Stromal cell of bone marrow (primary cell): ENCODE measurements at regions not wholly inside any gene's neighbourhood (a gene's known extent, or its start where the extent isn't known, plus 50 kb on each side); places are given as distances from the start of the nearest gene placed in this dataset.
A peak's percentile ranks its signal among the peaks of the same experiment; 100 is the strongest.

Experiments
- DNase-seq: peaks from one replicate; pipeline ENCODE4 v3.0.0-alpha.2; 2012; ENCODE audit warnings: low read depth

DNA sequence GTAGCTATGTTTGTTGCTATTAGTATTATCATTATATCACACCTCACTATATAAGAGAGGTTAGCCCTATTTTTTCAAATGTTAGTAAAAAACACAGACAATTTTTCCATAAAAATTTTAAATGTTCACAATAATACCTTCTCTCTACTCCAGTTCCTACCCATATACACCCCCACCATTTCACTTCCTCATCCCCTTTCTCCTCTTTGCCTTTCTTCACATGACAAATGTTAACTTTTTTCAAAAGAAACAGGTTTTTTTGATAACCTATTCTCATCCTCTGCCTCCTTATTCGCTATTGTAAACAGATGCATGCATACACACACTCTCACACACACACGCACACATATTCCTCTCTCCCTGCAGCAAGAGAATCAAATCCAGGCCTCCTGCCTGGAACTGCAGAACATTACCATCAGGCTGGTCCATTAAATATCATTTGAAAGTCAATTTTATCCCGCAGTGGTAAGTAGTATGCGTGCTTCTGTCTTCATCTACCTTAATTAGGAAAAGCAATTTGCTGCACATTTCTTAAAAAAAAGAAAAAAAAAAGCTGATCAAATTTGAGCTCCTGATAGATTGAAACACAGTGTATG is 55.5 kb downstream of the MID1IP1 start:
- DNase-seq, result no peak

DNA sequence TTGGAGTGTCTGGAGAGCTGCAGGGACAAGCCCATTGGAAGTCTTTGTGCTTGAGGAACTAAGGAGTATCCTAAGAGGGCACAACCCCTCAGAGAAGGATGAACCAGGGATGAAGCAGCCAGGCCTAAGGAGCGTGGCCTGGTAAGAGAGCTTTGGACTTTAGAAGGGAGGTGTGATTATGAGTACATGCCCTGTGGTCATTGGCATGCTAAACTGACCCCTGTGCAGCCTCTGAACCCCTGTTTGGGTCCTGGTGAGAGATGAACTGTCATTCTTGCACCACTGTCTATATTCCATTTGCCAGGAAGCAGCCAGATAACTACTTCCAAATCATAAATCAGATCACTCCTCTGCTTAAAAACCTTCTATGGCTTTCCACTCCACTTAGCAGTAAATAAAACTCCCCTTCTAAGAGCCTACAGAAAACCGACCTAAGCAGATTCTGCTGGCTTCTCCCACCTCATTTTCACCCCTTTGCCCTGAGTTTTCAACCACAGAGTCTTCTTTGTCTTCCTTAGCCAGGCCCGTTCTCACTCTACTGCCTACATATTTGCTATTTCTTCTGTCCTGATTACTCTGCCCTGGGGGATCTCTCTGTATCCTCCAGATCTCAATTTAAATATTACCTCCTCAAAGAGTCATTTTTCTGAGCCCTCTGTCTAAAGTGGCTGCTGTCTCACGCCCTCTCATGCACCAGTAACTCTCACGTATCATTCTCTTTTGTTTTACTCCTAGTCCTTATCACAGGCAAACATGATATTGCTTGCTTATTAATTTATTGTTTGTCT is 56.7 kb downstream of the MID1IP1 start:
- no peak for DNase-seq

DNA sequence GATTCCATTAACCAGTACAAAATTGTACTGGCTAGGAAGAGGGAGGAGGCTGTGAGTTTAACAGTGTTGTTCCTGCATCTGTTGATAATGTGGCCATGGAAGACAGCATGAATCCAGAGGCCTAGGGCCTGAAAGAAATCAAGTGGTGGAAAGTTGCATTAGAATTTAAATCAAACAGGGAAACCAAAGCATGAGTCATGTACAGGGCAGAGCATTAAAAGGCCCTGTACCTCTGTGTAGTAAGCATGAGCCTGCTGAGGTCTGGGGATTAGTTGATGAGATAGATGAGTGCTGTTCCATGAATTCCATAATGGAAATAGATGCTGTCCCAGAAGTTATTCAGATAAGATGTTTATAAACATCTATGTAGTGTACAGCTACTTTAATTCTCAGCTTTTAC is 58.3 kb downstream of the MID1IP1 start:
- peak; percentile 16 for DNase-seq

DNA sequence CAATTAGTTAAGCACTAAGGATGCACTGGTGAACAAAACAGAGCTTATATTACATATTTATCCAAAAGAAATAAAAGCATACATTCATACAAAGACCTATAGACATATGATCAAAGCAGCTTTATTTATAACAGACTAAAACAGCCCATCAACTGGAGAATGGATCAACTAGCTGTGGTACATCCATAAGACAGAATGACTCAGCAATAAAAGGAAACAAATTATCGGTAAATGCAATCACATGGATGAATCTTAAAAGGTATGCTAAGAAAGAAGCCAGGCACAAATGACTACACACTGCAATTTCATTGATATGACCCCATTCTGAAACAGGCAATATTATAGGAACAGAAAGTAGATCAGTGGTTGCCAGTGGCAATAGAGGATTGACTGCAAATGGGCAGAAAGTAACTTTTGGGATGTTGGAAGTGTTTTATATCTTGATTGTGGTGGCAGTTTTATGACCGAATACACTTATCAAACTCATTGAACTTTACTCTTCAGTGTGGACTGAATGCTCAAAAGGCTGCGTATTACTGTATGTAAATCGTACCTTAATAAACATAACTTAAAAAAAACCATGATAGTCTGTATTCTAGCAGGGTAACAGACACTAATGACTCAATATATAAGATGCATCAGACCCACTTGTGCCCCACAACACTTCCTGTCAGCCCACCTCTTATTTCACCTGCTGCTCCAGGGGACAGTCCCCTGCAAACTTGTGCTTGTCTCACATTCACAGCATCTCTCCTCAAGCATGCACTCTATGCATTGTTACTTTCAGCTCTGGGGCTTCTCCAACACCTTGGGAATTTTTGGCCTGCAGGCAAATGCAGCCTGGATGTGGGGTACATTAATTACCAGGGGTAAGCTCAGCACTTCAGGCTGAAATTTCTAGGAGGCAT is 59.1 kb downstream of the MID1IP1 start:
- DNase-seq, result no peak

DNA sequence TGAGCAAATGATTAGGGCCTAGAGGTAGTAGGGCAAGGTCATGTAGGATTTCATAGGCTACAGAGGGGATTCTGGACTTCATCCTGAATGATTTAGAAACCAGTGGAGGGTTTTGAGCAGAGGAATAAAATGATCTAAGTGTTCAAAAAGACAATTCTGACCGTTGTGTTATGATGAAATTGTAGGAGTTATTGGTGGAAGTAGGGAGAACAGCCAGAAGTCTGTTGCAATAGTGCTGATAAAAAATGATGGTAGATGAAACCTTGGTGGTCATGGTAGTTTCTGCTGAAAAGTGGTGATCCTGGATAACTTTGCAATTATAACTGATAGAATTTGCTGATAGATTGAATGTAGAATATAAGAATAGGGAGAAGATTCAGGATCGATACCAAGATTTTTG is 60.2 kb downstream of the MID1IP1 start:
- DNase-seq, result peak; percentile 6

DNA sequence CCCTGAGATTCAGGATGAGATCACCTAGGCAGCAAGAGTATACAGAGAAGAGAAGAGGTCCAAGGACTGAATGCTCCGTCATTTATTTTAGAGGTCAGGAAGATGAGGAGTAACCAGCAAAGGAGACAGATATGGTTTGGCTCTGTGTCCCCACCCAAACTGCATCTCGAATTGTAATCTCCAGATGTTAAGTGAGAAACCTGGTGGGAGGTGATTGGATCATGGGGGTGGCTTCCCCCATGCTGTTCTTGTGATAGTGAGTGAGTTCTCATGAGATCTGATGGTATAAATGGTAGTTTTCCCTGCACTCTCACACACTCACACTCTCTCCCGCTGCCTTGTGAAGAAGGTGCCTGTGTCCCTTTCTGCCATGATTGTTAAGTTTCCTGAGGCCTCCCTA is 60.8 kb downstream of the MID1IP1 start:
- no peak for DNase-seq

DNA sequence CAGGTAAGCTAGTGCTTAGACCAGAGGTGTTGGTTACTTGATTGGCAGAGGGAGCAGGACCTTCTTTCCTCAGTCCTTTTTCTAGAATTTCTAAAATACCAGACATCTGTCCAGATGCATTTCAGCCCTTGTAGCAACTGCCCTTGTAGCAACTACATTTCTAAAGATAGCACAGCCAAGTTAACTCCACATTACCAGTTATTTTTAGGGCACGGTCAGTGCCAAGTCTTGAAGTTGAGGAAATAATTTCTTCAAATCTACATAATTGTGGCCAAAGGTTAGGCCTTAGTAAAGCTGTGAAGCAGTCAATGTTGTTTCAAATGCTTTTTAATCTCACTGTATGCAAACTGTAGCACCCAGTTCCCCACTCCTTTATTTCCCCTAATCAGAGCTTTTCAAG is 62.9 kb downstream of the MID1IP1 start:
- DNase-seq, result peak; percentile 18

DNA sequence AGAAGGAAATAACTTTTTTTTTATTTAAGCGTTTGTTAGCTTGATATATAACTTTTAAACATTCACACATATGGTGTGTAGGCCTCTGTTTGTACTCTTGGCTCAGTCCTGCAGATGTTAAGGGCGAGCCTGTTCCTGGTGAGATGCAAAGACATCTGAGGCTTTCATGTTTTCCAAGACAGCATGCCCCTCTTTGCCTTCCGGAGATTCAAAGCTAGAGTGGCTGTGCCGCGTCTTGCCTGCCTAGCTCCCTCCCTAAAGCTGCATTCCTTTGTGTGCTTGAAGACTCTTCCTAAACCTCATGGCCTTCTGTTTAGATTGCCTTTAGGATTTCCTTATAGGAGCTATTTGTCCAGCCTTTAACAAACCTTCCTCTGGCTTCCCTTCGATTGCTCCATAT is 67.1 kb downstream of the MID1IP1 start:
- no peak for DNase-seq

DNA sequence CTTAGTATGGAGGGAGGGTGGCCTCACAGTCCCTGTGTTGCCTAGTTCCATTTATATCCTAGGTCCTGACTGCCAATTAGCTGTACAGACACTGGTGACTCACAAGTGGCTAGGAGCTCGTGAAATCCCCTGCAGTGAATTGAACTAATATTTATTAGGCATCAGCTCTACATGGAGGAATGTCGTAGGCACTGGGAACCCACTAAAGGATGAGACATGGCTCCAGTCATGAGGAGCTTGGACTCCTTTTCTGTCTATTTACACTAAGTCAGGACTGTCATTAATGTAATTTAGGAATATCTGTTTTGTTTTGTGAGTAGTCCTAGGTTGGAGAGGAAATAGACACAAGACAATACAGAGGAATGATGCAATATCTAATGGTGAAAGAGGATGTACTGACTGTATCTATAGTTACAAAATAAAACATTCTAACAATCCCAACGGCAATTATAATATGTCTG is 67.7 kb downstream of the MID1IP1 start:
- DNase-seq, result no peak

DNA sequence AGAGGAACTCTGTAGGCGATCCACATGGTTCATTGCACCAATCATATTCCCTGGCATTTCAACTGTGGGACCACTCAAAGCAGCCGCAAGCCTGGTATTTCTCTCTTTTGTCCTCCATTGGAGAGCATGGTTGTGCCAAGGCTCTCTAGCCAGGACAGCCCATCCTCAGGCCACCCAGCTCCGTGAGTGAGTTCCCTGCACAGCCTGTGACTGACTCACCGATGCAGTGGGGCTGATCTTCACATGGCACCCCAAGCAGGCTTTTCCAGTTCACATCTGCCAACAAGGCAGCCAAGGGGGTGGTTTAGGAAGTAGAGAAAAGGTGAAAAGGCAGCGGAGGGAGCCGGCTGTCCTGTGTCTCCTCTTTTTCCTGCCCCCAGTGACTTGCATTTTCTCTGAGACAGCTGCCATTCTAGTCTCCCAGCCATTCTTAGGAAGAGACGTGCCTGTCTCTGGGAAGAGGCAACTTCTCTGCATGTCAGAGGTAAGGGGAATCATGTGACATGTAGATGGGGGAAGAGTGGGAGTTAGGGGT is 69.2 kb downstream of the MID1IP1 start:
- DNase-seq, result no peak

DNA sequence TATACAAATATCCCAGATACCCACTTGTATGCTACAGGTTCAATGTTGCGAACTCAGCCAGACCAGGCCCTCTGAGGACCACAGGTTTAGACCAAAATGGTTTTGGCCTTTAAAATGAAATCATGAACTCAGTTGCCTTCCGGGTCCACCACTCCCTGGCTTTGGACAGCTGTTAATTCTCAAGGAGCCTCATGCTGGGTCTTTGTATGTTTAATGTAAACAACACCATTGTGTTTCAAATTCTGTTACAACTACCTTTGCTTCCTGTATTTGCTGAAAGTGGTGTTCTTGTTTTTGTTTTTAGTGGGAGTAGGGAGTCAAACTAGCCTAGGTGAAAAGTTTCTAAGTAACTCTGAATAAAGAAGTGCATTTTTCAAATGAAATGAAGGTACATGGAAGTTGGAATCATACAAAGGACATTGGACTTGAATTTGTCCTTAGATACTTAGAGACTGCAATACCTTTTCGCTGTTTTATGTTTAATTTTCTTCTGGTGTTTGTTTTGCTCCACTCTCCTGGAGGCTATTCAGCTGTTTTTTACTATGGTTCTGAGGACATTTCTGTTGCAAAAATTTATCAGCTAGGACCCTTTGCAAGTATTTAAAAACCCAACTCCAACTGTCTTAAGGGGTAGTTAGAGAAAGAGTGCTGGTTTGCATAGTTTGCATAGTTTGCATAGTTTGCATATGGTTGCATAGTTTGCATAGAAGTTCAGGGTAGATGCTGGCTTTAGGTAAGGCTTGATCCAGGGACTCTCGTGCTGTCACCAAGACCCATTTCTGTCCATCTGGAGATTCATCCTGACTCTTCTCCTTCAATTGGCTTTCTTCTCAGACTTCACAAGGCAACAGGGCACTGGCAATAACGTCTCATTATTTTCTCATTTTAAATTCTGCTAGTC is 70.1 kb downstream of the MID1IP1 start:
- DNase-seq, result no peak

DNA sequence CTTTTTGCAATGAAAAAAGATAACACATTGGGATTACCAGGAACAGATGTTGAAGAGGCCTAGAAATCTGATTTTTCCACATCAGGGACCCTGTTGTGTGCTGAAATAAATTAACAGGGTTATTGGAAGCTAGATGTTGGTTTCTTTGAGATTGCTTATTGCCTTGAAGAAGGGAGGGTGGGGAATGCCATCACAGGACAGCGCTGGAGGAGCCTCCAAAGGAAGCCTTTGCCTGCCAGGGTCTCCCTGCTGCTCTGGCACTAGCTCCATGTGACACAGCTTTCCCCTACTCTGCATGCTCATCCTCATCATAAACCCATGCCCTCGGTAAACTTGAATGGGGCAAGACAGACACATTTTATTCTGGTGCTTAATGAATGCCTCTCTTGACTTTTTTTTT is 76.1 kb downstream of the MID1IP1 start:
- DNase-seq, result no peak

DNA sequence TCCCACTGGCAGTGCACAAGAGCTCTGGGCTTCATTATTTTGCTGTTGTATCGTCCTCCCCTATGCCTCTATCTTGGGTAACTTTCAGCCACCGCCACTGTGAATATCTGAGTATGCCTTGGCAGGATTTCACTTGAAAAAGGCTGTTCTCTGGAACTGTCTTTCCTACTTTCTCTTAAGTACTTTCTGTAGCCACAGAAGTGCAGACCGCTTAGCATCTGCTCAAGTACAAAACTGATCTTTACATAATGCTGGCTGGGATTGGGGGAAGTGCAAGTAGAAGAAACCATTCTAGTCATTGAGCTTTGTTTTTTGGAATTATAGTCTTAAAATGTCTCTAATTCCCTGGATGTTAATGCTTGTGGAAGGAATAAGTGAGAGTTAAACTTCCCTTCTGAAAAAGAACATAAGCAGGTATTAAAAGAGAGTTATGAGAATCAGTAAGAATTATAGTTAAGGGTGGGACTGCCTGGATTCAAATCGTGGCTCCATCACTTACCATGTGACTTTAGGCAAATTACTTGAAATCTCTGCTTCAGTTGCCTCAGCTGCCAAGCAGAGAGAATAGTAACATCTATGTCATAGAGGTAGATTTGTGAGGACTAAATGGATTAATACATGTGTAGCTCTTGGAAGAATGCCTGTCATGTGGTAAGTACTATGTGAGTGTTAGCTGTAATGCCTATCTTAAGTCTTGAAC is 77.5 kb downstream of the MID1IP1 start:
- no peak for DNase-seq

DNA sequence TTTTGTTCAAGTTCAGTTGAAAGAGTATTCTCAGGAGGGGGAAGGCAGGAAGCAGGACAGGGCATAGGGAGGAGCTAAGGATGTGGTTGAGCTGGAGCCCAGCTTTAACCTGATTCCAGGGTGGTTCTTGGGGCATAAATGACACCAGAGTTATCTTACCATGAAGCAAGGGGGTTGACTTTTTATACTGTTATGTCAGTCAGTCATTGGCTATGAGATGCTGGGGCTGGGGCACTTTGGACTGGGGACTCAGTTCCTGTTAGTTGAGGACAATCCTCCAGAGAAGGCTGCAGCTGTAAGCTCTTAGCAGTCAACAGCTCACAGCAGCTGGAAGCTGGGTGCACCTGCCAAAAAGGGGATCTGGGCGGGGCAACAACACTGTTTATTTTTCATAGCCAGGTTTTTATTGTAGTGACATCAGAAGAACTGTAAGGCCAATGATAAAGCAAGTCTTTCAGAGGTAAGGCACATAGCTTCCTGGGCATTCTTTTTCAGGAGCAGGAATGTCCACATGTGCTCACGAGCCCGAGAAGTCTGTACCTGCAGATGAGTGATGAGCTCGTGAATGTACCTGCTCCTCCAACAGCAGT is 78.5 kb downstream of the MID1IP1 start:
- no peak for DNase-seq

DNA sequence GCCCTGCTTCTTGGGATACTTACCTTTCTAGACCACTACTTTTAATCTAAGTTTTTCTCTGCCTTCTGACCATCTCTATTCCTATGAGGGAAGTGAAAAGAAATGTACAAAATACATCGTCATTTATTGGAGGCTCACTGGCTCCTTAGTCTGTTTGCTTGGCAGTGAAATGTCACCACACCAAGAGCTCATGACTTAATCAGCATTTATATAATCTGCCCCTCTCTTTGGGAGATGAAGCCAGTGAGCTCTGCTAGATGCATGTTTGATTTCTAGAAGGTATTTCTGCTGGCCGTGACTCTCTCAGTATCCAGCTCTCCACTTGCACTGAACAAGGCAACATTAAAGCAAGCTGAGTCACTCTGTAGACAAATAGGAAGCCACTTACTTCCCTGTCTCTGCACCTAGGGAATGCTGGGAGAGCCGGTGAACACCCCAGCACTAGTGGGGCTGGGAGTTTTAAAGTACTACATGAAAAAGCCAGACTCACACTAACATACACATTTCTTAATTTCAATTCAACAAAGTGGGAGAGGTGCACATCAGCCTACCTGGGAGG is 79.1 kb downstream of the MID1IP1 start:
- DNase-seq, result no peak

DNA sequence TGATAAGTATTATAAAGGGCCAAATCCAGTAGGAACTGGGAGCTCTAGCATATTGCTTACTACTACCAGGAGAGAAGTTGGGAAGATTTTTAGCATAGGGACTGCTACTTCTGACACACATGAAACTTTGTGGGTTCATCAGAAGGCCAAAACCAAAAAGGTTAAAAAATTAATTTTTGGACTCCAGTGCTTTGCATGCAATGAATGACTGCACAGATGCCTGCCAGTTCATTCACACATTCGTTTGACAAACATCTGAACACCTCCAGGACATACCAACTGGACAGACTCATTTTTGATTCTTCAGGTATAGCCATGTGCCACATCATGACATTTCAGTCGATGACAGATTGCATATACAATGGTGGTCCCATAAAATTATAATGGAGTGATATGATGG is 79.8 kb downstream of the MID1IP1 start:
- DNase-seq, result no peak

DNA sequence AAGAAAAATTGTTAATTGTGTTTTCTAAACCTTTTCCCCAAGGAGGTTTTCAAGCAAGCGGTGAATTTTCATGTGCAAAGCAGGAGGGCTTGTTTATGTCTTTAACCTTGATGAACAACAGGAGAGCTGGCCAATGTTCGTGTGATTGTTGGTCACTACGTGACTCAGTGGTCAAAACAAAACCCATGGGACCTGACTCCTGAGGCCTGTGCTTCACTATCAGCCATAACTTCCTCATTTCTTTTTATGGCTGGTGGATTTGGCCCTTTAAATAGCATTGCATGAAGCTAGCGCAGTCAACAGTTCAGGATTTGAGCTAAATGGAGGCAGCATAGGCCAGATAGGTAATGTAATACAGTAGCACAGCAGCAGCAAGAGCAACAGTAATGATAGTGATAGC is 80.5 kb downstream of the MID1IP1 start:
- no peak for DNase-seq

DNA sequence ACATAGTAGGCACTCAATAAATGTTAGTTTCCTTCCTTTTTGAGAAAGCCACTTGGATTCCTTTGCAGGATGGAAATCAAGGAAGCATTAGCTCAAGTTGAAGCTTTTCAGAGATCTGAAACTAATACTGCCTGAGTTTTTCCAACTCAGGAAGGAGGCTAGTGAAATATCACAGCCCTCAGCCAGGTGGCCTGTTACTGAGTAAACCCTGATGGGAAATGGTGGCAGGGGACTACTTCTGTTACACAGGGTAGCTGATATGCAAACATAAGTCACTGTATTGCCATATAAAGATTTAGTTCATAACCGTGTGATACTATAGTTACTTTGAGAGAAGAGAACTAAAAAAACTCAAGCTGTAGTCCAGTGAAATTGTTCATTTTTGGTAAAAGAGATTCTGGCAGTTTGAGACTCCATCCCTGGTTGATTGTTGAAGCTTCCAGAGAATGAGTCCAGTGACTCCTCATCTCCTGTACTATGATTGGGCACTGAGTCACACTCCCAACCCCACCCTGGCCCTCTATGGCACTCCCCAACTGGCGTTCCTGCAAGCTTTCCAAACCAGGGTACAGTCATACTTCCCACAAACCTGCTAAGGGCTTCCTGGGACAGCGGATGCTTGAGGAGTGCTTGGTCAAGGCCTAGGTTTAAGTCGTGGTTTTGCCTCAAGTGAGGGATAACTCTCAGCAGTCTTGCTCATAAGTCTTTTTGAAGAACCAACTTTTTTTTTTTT is 81.8 kb downstream of the MID1IP1 start:
- peak; percentile 91 for DNase-seq

DNA sequence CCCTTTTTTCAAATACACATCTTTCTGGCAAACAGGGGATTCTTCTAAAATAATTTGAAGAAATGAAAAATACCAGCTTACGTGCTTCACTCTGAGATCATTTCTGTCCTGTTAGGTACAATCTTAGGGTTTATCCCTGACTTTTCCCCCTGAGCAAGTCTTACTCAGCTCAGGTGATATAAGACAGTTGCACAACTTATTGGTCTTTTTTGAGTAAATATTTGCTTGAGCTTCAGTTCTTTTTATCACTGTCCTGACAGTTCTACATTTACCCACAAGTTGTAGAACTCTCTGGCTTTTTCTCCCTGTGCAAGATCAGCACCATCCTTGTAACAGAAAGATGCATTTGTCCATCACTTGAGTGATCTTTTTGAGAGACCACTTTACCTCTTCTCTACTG is 84.9 kb downstream of the MID1IP1 start:
- no peak for DNase-seq
